Choroid plexus epithelial cell (primary cell): ENCODE measurements at regions not wholly inside any gene's neighbourhood (a gene's known extent, or its start where the extent isn't known, plus 50 kb on each side); places are given as distances from the start of the nearest gene placed in this dataset.

Experiments used
- DNase-seq: peaks from one replicate; pipeline ENCODE4 v3.0.0-alpha.2; 2010; ENCODE audit warnings: low read depth
- H3K4me3 ChIP-seq: 2 replicates; pipeline ENCODE4 v1.5.1; 2011; ENCODE audit warnings: low read depth, mild to moderate bottlenecking, control low read depth, low read length, moderate library complexity
- CTCF ChIP-seq: conservative IDR thresholded peaks from 2 replicates; pipeline ENCODE4 v1.5.1; 2011; ENCODE audit warnings: low read depth, mild to moderate bottlenecking, control low read depth, inconsistent platforms, low read length, moderate library complexity

- no peak overlapping the region for H3K4me3 ChIP-seq
- TF ChIP-seq CTCF = no peak
- peak; percentile 60 for DNase-seq
These were observed 123.4 kb downstream of the NXNL2 start for GRCh38 chr9:88658311-88658822.

- no peak for DNase-seq
- H3K4me3 ChIP-seq = no peak overlapping the region
- no peak for TF ChIP-seq CTCF
These were observed 124.1 kb downstream of the NXNL2 start for GRCh38 chr9:88659126-88659525.

- H3K4me3 ChIP-seq = no peak overlapping the region
- peak; percentile 80 for TF ChIP-seq CTCF
- DNase-seq = peak; percentile 76
These were observed 125.6 kb downstream of the NXNL2 start for GRCh38 chr9:88660611-88661010.

- H3K4me3 ChIP-seq = no peak overlapping the region
- peak; percentile 21 for TF ChIP-seq CTCF
- DNase-seq = peak; percentile 61
These were observed 126.8 kb downstream of the NXNL2 start for GRCh38 chr9:88661759-88662158.

- DNase-seq = peak; percentile 49
- TF ChIP-seq CTCF = no peak
These were observed 128.9 kb downstream of the NXNL2 start for GRCh38 chr9:88663771-88664419.

GRCh38 chr9:88664773-88665172 is 129.8 kb downstream of the NXNL2 start:
- H3K4me3 ChIP-seq = no peak overlapping the region
- TF ChIP-seq CTCF = no peak
- DNase-seq = no peak

More at GRCh38 chr9:88663771-88664419, 128.9 kb downstream of the NXNL2 start:
- H3K4me3 ChIP-seq = no peak overlapping the region

- H3K4me3 ChIP-seq = no peak overlapping the region
- TF ChIP-seq CTCF = peak; percentile 21
- DNase-seq = no peak
These were observed 138.1 kb downstream of the NXNL2 start for GRCh38 chr9:88672874-88673689.
